Ovary (tissue), 7 donors: ENCODE measurements at regions not wholly inside any gene's neighbourhood (a gene's known extent, or its start where the extent isn't known, plus 50 kb on each side); places are given as distances from the start of the nearest gene placed in this dataset.

Experiments
- DNase-seq, 5 donors: peaks; one replicate each; pipeline ENCODE4 v3.0.0-alpha.2; 2019 to 2020
- H3K27ac ChIP-seq, 2 donors: fragments of 200-600 bp; one replicate each; pipeline versions ENCODE4 v1.5.1 to v1.8.0; 2019 to 2022
- H3K27me3 ChIP-seq: fragments of 200-600 bp; one replicate; pipeline ENCODE4 v1.8.0; 2022
- H3K36me3 ChIP-seq: fragments of 200-600 bp; sonication (generic); one replicate; pipeline ENCODE4 v1.5.1; 2019
- H3K4me1 ChIP-seq: one replicate; pipeline ENCODE4 v1.8.1; 2013; ENCODE audit warnings: mild to moderate bottlenecking, moderate library complexity; ENCODE audit not compliant: insufficient read depth
- H3K4me3 ChIP-seq: fragments of 200-600 bp; sonication (generic); one replicate; pipeline ENCODE4 v1.5.1; 2017
- H3K9me3 ChIP-seq, 2 donors: fragments of 200-600 bp in 1 of 2; sonication (generic) in 1 of 2; one replicate each; pipeline versions ENCODE4 v1.5.1 to v1.8.1; 2013 to 2019; ENCODE audit warnings: mild to moderate bottlenecking in 1 of 2, moderate library complexity in 1 of 2
- CTCF ChIP-seq, 3 donors: fragments of 450-650 bp in 2 of 3; fragments of 200-600 bp in 1 of 3; IDR thresholded peaks; one replicate each; pipeline versions ENCODE4 v1.5.1 to v1.8.0; 2016 to 2022; ENCODE audit warnings: antibody characterized with exemption in 3 of 3, mild to moderate bottlenecking in 1 of 3
- EP300 ChIP-seq: sonication (generic); formaldehyde crosslinking; IDR thresholded peaks from one replicate; pipeline ENCODE4 v1.6.1; 2017; ENCODE audit warnings: antibody characterized with exemption
- POLR2A ChIP-seq: fragments of 450-650 bp; IDR thresholded peaks from one replicate; pipeline ENCODE4 v1.6.1; 2017; ENCODE audit warnings: antibody characterized with exemption, mild to moderate bottlenecking, moderate library complexity
- WGBS, 3 donors: extraction: QIAGEN DNeasy Blood & Tissue Kit in 1 of 3; methylation state at CpG; one replicate each; pipeline versions ENCODE4 v1.1.5 to v1.1.7; 2013 to 2017; 5-methylcytosine and 5-hydroxymethylcytosine counted together
- intact Hi-C, 4 donors: fragments of 100-400 bp; cut with DNase I; formaldehyde crosslinking; loops; one replicate each; pipeline versions ENCODE4 v1.11.0 to v1.15.1; 2022 to 2023
- donor health status: DM: no; HTN: no; CAD: no; lungs with moderate emphysema.
- donor health status: DM: no; HTN: no; CAD: no.
- donor health status: Bipolar disorder and iron deficiency.
- donor health status: DM: no; HTN: no; CAD: no.
- donor health status: DM: yes; HTN: yes; CAD: no.

GRCh38 chr5:3384531-3384930 lies 211.1 kb upstream of the IRX1 start:
- Histone ChIP-seq H3K4me1 (no peaks in the 10 kb centered on the region), H3K4me3 (no peak overlapping the region), H3K27ac (no peak overlapping the region), H3K36me3 (no peaks in the 10 kb centered on the region), H3K27me3 (no peaks in the 10 kb centered on the region), H3K9me3 (no peaks in the 10 kb centered on the region)
- TF ChIP-seq CTCF (IDR thresholded peaks at IDR 0.05) (no peak), POLR2A (no peak), EP300 (no peak)
- intact Hi-C loops = no loop called here
- WGBS, 3 donors = 84 to 91% (median 86%) methylated on average over 7 of the region's 7 CpGs
- DNase-seq = no peak

GRCh38 chr5:3382782-3383181 lies 212.8 kb upstream of the IRX1 start:
- H3K4me1 ChIP-seq = no peaks in the 10 kb centered on the region
- H3K27me3 ChIP-seq = no peaks in the 10 kb centered on the region
- 81 to 87% (median 85%) methylated on average over 9 of the region's 9 CpGs for WGBS, 3 donors
- H3K27ac ChIP-seq = no peak overlapping the region
- no peaks in the 10 kb centered on the region for H3K36me3 ChIP-seq
- TF ChIP-seq CTCF (IDR thresholded peaks at IDR 0.05) (no peak), EP300 (no peak), POLR2A (no peak)
- no peaks in the 10 kb centered on the region for H3K9me3 ChIP-seq
- no peak for DNase-seq
- no peak overlapping the region for H3K4me3 ChIP-seq
- intact Hi-C loops = no loop called here

GRCh38 chr5:3382151-3382550 lies 213.5 kb upstream of the IRX1 start:
- Histone ChIP-seq H3K4me1 (no peaks in the 10 kb centered on the region), H3K4me3 (no peak overlapping the region), H3K27me3 (no peaks in the 10 kb centered on the region), H3K27ac (no peak overlapping the region), H3K9me3 (no peaks in the 10 kb centered on the region), H3K36me3 (no peaks in the 10 kb centered on the region)
- TF ChIP-seq EP300 (no peak), CTCF (IDR thresholded peaks at IDR 0.05) (no peak), POLR2A (no peak)
- intact Hi-C loops = no loop called here
- 80 to 84% (median 81%) methylated on average over 10 of the region's 10 CpGs for WGBS, 3 donors
- DNase-seq = no peak

- WGBS, 3 donors = 77 to 87% (median 78%) methylated on average over 15 of the region's 15 CpGs
- H3K4me1 ChIP-seq = no peaks in the 10 kb centered on the region
- TF ChIP-seq EP300 = no peak
- TF ChIP-seq CTCF (IDR thresholded peaks at IDR 0.05) = no peak
- TF ChIP-seq POLR2A = no peak
- intact Hi-C loops = no loop called here
- H3K4me3 ChIP-seq = no peak overlapping the region
- no peaks in the 10 kb centered on the region for H3K36me3 ChIP-seq
- no peak for DNase-seq
- no peaks in the 10 kb centered on the region for H3K9me3 ChIP-seq
- no peak overlapping the region for H3K27ac ChIP-seq
- no peaks in the 10 kb centered on the region for H3K27me3 ChIP-seq
Measured at GRCh38 chr5:3381206-3381825, 214.3 kb upstream of the IRX1 start.
